ENCODE measurements at regions not wholly inside any gene's neighbourhood (a gene's known extent, or its start where the extent isn't known, plus 50 kb on each side); places are given as distances from the start of the nearest gene placed in this dataset.

- no peak overlapping the region for H2AK5ac ChIP-seq (ENCODE audit: low read depth, low read length)
- H3K9me3 ChIP-seq (replicated peaks in 1 of 2; ENCODE audit: control insufficient read depth in 2 of 2, insufficient read depth in 1 of 2, low read depth in 1 of 2, low read length in 2 of 2), result no peaks in the 10 kb centered on the region
- no peak overlapping the region for H2AFZ ChIP-seq (ENCODE audit: low read length)
- no peak overlapping the region for H2BK5ac ChIP-seq (ENCODE audit: low read length)
- H3K36me3 ChIP-seq (replicated peaks in 1 of 2; ENCODE audit: control insufficient read depth in 2 of 2, insufficient read depth in 2 of 2, low read length in 2 of 2), result no peaks in the 10 kb centered on the region
- no peak overlapping the region for H3K4me3 ChIP-seq (ENCODE audit: low read length in 2 of 2)
- no peak overlapping the region for H2BK15ac ChIP-seq (ENCODE audit: low read length)
- no peak for DNase-seq (ENCODE audit: low spot score)
- no peak overlapping the region for H3K27ac ChIP-seq (replicated peaks; ENCODE audit: low read length)
- no peak overlapping the region for H3K4me2 ChIP-seq (ENCODE audit: insufficient read depth, low read length, poor library complexity, severe bottlenecking)
- no peak overlapping the region for H3K23ac ChIP-seq (ENCODE audit: low read depth, low read length, poor library complexity)
- no peak overlapping the region for H3K9ac ChIP-seq (ENCODE audit: low read depth, low read length, poor library complexity)
- no peaks in the 10 kb centered on the region for H3K4me1 ChIP-seq (ENCODE audit: control insufficient read depth in 2 of 2, insufficient read depth in 1 of 2, low read depth in 1 of 2, low read length in 2 of 2)
- no peak overlapping the region for H3K4ac ChIP-seq (ENCODE audit: low read length)
- H4K91ac ChIP-seq (ENCODE audit: low read depth, low read length, poor library complexity), result no peak overlapping the region
- no peak overlapping the region for H3K14ac ChIP-seq (ENCODE audit: low read length)
- H3K79me1 ChIP-seq (ENCODE audit: low read depth, low read length), result no peaks in the 10 kb centered on the region
- no CpG with 5 or more reads among the region's 17 CpGs for WGBS, 2 donors (ENCODE audit: extremely low coverage in 2 of 2, insufficient read length in 2 of 2, insufficient replicate concordance in 1 of 2)
- H2BK12ac ChIP-seq (ENCODE audit: low read length), result no peak overlapping the region
- H2BK120ac ChIP-seq (ENCODE audit: low read depth, low read length), result no peak overlapping the region
- H3K27me3 ChIP-seq (ENCODE audit: control insufficient read depth in 3 of 3, insufficient read depth in 3 of 3, low read depth in 1 of 3, low read length in 3 of 3), result peaks cover 0 to 3% (median 0%) of the 10 kb centered on the region in 3 experiments
- H4K8ac ChIP-seq (ENCODE audit: low read depth, low read length), result no peak overlapping the region
- no peak overlapping the region for H3K18ac ChIP-seq (ENCODE audit: low read length)
Measured at GRCh38 chr19:33950091-33950750, 153.6 kb downstream of the KCTD15 start.

- Histone ChIP-seq H3K9ac (ENCODE audit: low read depth, low read length, poor library complexity) (no peak overlapping the region), H3K4me1 (ENCODE audit: control insufficient read depth in 2 of 2, insufficient read depth in 1 of 2, low read depth in 1 of 2, low read length in 2 of 2) (no peaks in the 10 kb centered on the region), H3K18ac (ENCODE audit: low read length) (no peak overlapping the region), H3K4me3 (ENCODE audit: low read length in 2 of 2) (no peak overlapping the region), H3K4me2 (ENCODE audit: insufficient read depth, low read length, poor library complexity, severe bottlenecking) (no peak overlapping the region), H3K9me3 (replicated peaks in 1 of 2; ENCODE audit: control insufficient read depth in 2 of 2, insufficient read depth in 1 of 2, low read depth in 1 of 2, low read length in 2 of 2) (no peaks in the 10 kb centered on the region), H3K14ac (ENCODE audit: low read length) (no peak overlapping the region), H2BK120ac (ENCODE audit: low read depth, low read length) (no peak overlapping the region), H3K36me3 (replicated peaks in 1 of 2; ENCODE audit: control insufficient read depth in 2 of 2, insufficient read depth in 2 of 2, low read length in 2 of 2) (no peaks in the 10 kb centered on the region), H3K27ac (replicated peaks; ENCODE audit: low read length) (no peak overlapping the region), H3K79me1 (ENCODE audit: low read depth, low read length) (no peaks in the 10 kb centered on the region), H3K27me3 (ENCODE audit: control insufficient read depth in 3 of 3, insufficient read depth in 3 of 3, low read depth in 1 of 3, low read length in 3 of 3) (peaks cover 0 to 8% (median 0%) of the 10 kb centered on the region in 3 experiments), H4K8ac (ENCODE audit: low read depth, low read length) (no peak overlapping the region), H4K91ac (ENCODE audit: low read depth, low read length, poor library complexity) (no peak overlapping the region), H2BK5ac (ENCODE audit: low read length) (no peak overlapping the region), H2AFZ (ENCODE audit: low read length) (no peak overlapping the region), H2AK5ac (ENCODE audit: low read depth, low read length) (no peak overlapping the region), H3K23ac (ENCODE audit: low read depth, low read length, poor library complexity) (no peak overlapping the region), H2BK12ac (ENCODE audit: low read length) (no peak overlapping the region), H2BK15ac (ENCODE audit: low read length) (no peak overlapping the region), H3K4ac (ENCODE audit: low read length) (no peak overlapping the region)
- WGBS, 2 donors (ENCODE audit: extremely low coverage in 2 of 2, insufficient read length in 2 of 2, insufficient replicate concordance in 1 of 2), result no CpG with 5 or more reads among the region's 8 CpGs
- DNase-seq (ENCODE audit: low spot score), result no peak
Measured at GRCh38 chr19:33953023-33953422, 156.4 kb downstream of the KCTD15 start.

- Histone ChIP-seq H3K36me3 (replicated peaks in 1 of 2; ENCODE audit: control insufficient read depth in 2 of 2, insufficient read depth in 2 of 2, low read length in 2 of 2) (no peaks in the 10 kb centered on the region), H3K27me3 (ENCODE audit: control insufficient read depth in 3 of 3, insufficient read depth in 3 of 3, low read depth in 1 of 3, low read length in 3 of 3) (peaks cover 0 to 8% (median 0%) of the 10 kb centered on the region in 3 experiments), H3K14ac (ENCODE audit: low read length) (no peak overlapping the region), H2BK5ac (ENCODE audit: low read length) (no peak overlapping the region), H3K79me1 (ENCODE audit: low read depth, low read length) (no peaks in the 10 kb centered on the region), H2BK15ac (ENCODE audit: low read length) (no peak overlapping the region), H3K23ac (ENCODE audit: low read depth, low read length, poor library complexity) (no peak overlapping the region), H4K8ac (ENCODE audit: low read depth, low read length) (no peak overlapping the region), H3K9ac (ENCODE audit: low read depth, low read length, poor library complexity) (no peak overlapping the region), H2BK120ac (ENCODE audit: low read depth, low read length) (no peak overlapping the region), H4K91ac (ENCODE audit: low read depth, low read length, poor library complexity) (no peak overlapping the region), H3K4ac (ENCODE audit: low read length) (no peak overlapping the region), H2BK12ac (ENCODE audit: low read length) (no peak overlapping the region), H3K27ac (replicated peaks; ENCODE audit: low read length) (no peak overlapping the region), H2AK5ac (ENCODE audit: low read depth, low read length) (no peak overlapping the region), H2AFZ (ENCODE audit: low read length) (no peak overlapping the region), H3K4me1 (ENCODE audit: control insufficient read depth in 2 of 2, insufficient read depth in 1 of 2, low read depth in 1 of 2, low read length in 2 of 2) (no peaks in the 10 kb centered on the region), H3K4me3 (ENCODE audit: low read length in 2 of 2) (no peak overlapping the region), H3K4me2 (ENCODE audit: insufficient read depth, low read length, poor library complexity, severe bottlenecking) (no peak overlapping the region), H3K18ac (ENCODE audit: low read length) (no peak overlapping the region), H3K9me3 (replicated peaks in 1 of 2; ENCODE audit: control insufficient read depth in 2 of 2, insufficient read depth in 1 of 2, low read depth in 1 of 2, low read length in 2 of 2) (no peaks in the 10 kb centered on the region)
- WGBS, 2 donors (ENCODE audit: extremely low coverage in 2 of 2, insufficient read length in 2 of 2, insufficient replicate concordance in 1 of 2), result no CpG with 5 or more reads among the region's 4 CpGs
- DNase-seq (ENCODE audit: low spot score), result no peak
Measured at GRCh38 chr19:33953592-33953991, 156.9 kb downstream of the KCTD15 start.

GRCh38 chr19:33954686-33955085 is 158.0 kb downstream of the KCTD15 start:
- peaks cover 0 to 5% (median 0%) of the 10 kb centered on the region in 3 experiments for H3K27me3 ChIP-seq (ENCODE audit: control insufficient read depth in 3 of 3, insufficient read depth in 3 of 3, low read depth in 1 of 3, low read length in 3 of 3)
- no peaks in the 10 kb centered on the region for H3K9me3 ChIP-seq (replicated peaks in 1 of 2; ENCODE audit: control insufficient read depth in 2 of 2, insufficient read depth in 1 of 2, low read depth in 1 of 2, low read length in 2 of 2)
- no peak overlapping the region for H2BK15ac ChIP-seq (ENCODE audit: low read length)
- H3K9ac ChIP-seq (ENCODE audit: low read depth, low read length, poor library complexity), result no peak overlapping the region
- H3K4me1 ChIP-seq (ENCODE audit: control insufficient read depth in 2 of 2, insufficient read depth in 1 of 2, low read depth in 1 of 2, low read length in 2 of 2), result no peaks in the 10 kb centered on the region
- no peak overlapping the region for H3K23ac ChIP-seq (ENCODE audit: low read depth, low read length, poor library complexity)
- no peak overlapping the region for H4K8ac ChIP-seq (ENCODE audit: low read depth, low read length)
- H2BK5ac ChIP-seq (ENCODE audit: low read length), result no peak overlapping the region
- H2AK5ac ChIP-seq (ENCODE audit: low read depth, low read length), result no peak overlapping the region
- no peak for DNase-seq (ENCODE audit: low spot score)
- no peak overlapping the region for H3K18ac ChIP-seq (ENCODE audit: low read length)
- no peaks in the 10 kb centered on the region for H3K36me3 ChIP-seq (replicated peaks in 1 of 2; ENCODE audit: control insufficient read depth in 2 of 2, insufficient read depth in 2 of 2, low read length in 2 of 2)
- H3K4me3 ChIP-seq (ENCODE audit: low read length in 2 of 2), result no peak overlapping the region
- H3K79me1 ChIP-seq (ENCODE audit: low read depth, low read length), result no peaks in the 10 kb centered on the region
- H4K91ac ChIP-seq (ENCODE audit: low read depth, low read length, poor library complexity), result no peak overlapping the region
- H3K14ac ChIP-seq (ENCODE audit: low read length), result no peak overlapping the region
- no peak overlapping the region for H2BK120ac ChIP-seq (ENCODE audit: low read depth, low read length)
- WGBS, 2 donors (ENCODE audit: extremely low coverage in 2 of 2, insufficient read length in 2 of 2, insufficient replicate concordance in 1 of 2), result no CpG with 5 or more reads among the region's 2 CpGs
- no peak overlapping the region for H3K27ac ChIP-seq (replicated peaks; ENCODE audit: low read length)
- no peak overlapping the region for H3K4me2 ChIP-seq (ENCODE audit: insufficient read depth, low read length, poor library complexity, severe bottlenecking)
- H3K4ac ChIP-seq (ENCODE audit: low read length), result no peak overlapping the region
- H2BK12ac ChIP-seq (ENCODE audit: low read length), result no peak overlapping the region
- no peak overlapping the region for H2AFZ ChIP-seq (ENCODE audit: low read length)
